ENCODE measurements at regions not wholly inside any gene's neighbourhood (a gene's known extent, or its start where the extent isn't known, plus 50 kb on each side); places are given as distances from the start of the nearest gene placed in this dataset.

- no peak overlapping the region for H3K4me3 ChIP-seq (ENCODE audit: low read depth, low read length)
- TF ChIP-seq, protein P1, sequence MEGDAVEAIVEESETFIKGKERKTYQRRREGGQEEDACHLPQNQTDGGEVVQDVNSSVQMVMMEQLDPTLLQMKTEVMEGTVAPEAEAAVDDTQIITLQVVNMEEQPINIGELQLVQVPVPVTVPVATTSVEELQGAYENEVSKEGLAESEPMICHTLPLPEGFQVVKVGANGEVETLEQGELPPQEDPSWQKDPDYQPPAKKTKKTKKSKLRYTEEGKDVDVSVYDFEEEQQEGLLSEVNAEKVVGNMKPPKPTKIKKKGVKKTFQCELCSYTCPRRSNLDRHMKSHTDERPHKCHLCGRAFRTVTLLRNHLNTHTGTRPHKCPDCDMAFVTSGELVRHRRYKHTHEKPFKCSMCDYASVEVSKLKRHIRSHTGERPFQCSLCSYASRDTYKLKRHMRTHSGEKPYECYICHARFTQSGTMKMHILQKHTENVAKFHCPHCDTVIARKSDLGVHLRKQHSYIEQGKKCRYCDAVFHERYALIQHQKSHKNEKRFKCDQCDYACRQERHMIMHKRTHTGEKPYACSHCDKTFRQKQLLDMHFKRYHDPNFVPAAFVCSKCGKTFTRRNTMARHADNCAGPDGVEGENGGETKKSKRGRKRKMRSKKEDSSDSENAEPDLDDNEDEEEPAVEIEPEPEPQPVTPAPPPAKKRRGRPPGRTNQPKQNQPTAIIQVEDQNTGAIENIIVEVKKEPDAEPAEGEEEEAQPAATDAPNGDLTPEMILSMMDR (IDR thresholded peaks at IDR 0.05; ENCODE audit: borderline replicate concordance, insufficient read depth, low read depth, low read length) = no peak
Observed at GRCh38 chr1:239242404-239242803, 144.0 kb upstream of the CHRM3 start.

- no peak overlapping the region for H3K4me3 ChIP-seq (ENCODE audit: low read depth, low read length)
- TF ChIP-seq, protein P1 (IDR thresholded peaks at IDR 0.05; ENCODE audit: borderline replicate concordance, insufficient read depth, low read depth, low read length) = no peak
Observed at GRCh38 chr1:239240736-239241135, 145.6 kb upstream of the CHRM3 start.

DNA sequence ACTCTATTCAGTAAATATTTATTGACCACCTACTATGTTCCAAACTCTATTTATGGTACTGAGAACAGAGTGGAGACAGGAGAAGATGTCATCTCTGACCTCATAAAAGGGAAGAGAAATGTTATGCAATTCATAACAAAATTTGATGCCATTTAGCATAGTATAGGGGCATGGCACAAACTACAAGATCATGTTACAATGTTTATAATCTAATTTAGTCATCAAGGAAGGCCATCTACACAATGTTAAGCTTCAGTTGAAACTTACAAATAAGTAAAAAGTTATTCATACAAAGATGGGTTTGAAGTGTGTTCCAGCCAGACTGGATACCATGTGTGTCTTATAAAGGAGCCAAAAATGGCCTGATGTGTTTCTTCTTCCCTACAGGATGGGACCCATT lies 146.8 kb upstream of the CHRM3 start:
- TF ChIP-seq, protein P1 (IDR thresholded peaks at IDR 0.05; ENCODE audit: borderline replicate concordance, insufficient read depth, low read depth, low read length) = no peak
- H3K4me3 ChIP-seq (ENCODE audit: low read depth, low read length) = no peak overlapping the region

GRCh38 chr1:239237912-239238311 lies 148.5 kb upstream of the CHRM3 start:
- TF ChIP-seq, protein P1 (IDR thresholded peaks at IDR 0.05; ENCODE audit: borderline replicate concordance, insufficient read depth, low read depth, low read length) = no peak
- no peak overlapping the region for H3K4me3 ChIP-seq (ENCODE audit: low read depth, low read length)

GRCh38 chr1:239233626-239234025 lies 152.7 kb upstream of the CHRM3 start:
- TF ChIP-seq, protein P1 (IDR thresholded peaks at IDR 0.05; ENCODE audit: borderline replicate concordance, insufficient read depth, low read depth, low read length) = no peak
- no peak overlapping the region for H3K4me3 ChIP-seq (ENCODE audit: low read depth, low read length)

GRCh38 chr1:239232921-239233320 lies 153.4 kb upstream of the CHRM3 start:
- TF ChIP-seq, protein P1 (IDR thresholded peaks at IDR 0.05; ENCODE audit: borderline replicate concordance, insufficient read depth, low read depth, low read length) = no peak
- H3K4me3 ChIP-seq (ENCODE audit: low read depth, low read length) = no peak overlapping the region

GRCh38 chr1:239228451-239228850 lies 157.9 kb upstream of the CHRM3 start:
- no peak overlapping the region for H3K4me3 ChIP-seq (ENCODE audit: low read depth, low read length)
- TF ChIP-seq, protein P1 (IDR thresholded peaks at IDR 0.05; ENCODE audit: borderline replicate concordance, insufficient read depth, low read depth, low read length) = no peak

Data from GM12875 (cell line).